ENCODE measurements at regions not wholly inside any gene's neighbourhood (a gene's known extent, or its start where the extent isn't known, plus 50 kb on each side); places are given as distances from the start of the nearest gene placed in this dataset.

DNA sequence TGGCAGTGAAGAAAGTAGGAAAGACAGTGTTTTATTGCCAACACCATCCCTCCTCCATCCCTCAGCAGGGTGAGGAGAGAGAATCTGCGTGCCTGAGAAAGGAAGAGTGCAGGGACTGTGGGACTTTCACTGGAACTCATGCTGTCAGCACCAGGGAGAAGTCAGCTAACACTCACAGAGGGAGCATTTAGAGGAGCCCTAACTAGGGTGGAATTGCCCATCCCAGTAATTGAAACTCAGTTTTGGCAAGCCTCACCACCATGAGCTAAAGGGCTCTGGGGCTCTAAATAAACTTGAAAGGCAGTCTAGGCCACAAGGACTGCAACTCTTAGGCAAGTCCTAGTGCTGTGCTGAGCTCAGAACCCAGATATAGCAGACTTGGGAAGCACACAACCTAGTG, 622.3 kb downstream of the SEMA5A start:
- TF ChIP-seq POLR2A (IDR thresholded peaks at IDR 0.05; ENCODE audit: low read length) (no peak), GATA1 (IDR thresholded peaks at IDR 0.05; ENCODE audit: low read depth, low read length) (no peak)
